ENCODE measurements at regions not wholly inside any gene's neighbourhood (a gene's known extent, or its start where the extent isn't known, plus 50 kb on each side); places are given as distances from the start of the nearest gene placed in this dataset.

- DNase-seq: no peak
Observed at GRCh38 chr9:116067566-116067965, 86.0 kb upstream of the PAPPA start.

- DNase-seq: no peak
Observed at GRCh38 chr9:116070256-116070914, 83.2 kb upstream of the PAPPA start.

- no peak for DNase-seq
Observed at GRCh38 chr9:116072046-116072445, 81.5 kb upstream of the PAPPA start.

GRCh38 chr9:116073826-116074225 lies 79.8 kb upstream of the PAPPA start:
- no peak for DNase-seq

- DNase-seq: no peak
Observed at GRCh38 chr9:116074658-116075057, 78.9 kb upstream of the PAPPA start.

- no peak for DNase-seq
Observed at GRCh38 chr9:116075191-116075590, 78.4 kb upstream of the PAPPA start.

GRCh38 chr9:116078640-116079039 lies 75.0 kb upstream of the PAPPA start:
- DNase-seq: no peak

GRCh38 chr9:116080561-116080960 lies 73.0 kb upstream of the PAPPA start:
- no peak for DNase-seq

GRCh38 chr9:116081435-116082115 lies 72.0 kb upstream of the PAPPA start:
- no peak for DNase-seq

- no peak for DNase-seq
Observed at GRCh38 chr9:116083837-116084236, 69.8 kb upstream of the PAPPA start.

GRCh38 chr9:116084497-116084896 lies 69.1 kb upstream of the PAPPA start:
- no peak for DNase-seq

GRCh38 chr9:116087246-116087645 lies 66.3 kb upstream of the PAPPA start:
- DNase-seq: no peak

GRCh38 chr9:116087751-116088194 lies 65.8 kb upstream of the PAPPA start:
- DNase-seq: peak in 1 of 2 experiments; percentile 1

- DNase-seq: no peak
Observed at GRCh38 chr9:116088396-116088795, 65.2 kb upstream of the PAPPA start.

- DNase-seq: no peak
Observed at GRCh38 chr9:116090030-116090770, 63.4 kb upstream of the PAPPA start.

- DNase-seq: no peak
Observed at GRCh38 chr9:116094846-116095245, 58.7 kb upstream of the PAPPA start.

GRCh38 chr9:116095403-116095802 lies 58.2 kb upstream of the PAPPA start:
- DNase-seq: no peak

- no peak for DNase-seq
Observed at GRCh38 chr9:116096046-116096445, 57.5 kb upstream of the PAPPA start.

GRCh38 chr9:116096853-116097252 lies 56.7 kb upstream of the PAPPA start:
- DNase-seq: no peak

- no peak for DNase-seq
Observed at GRCh38 chr9:116098476-116098875, 55.1 kb upstream of the PAPPA start.

- DNase-seq: no peak
Observed at GRCh38 chr9:116099821-116100220, 53.8 kb upstream of the PAPPA start.

- DNase-seq: no peak
Observed at GRCh38 chr9:116100711-116101121, 52.9 kb upstream of the PAPPA start.

- no peak for DNase-seq
Observed at GRCh38 chr9:116101516-116101915, 52.1 kb upstream of the PAPPA start.

- no peak for DNase-seq
Observed at GRCh38 chr9:116102596-116102995, 51.0 kb upstream of the PAPPA start.

All from NCI-H1930 (cell line).